Thyroid gland (tissue), 4 donors: ENCODE measurements at regions not wholly inside any gene's neighbourhood (a gene's known extent, or its start where the extent isn't known, plus 50 kb on each side); places are given as distances from the start of the nearest gene placed in this dataset.

Experiments
- POLR2A ChIP-seq, 2 donors: fragments of 450-650 bp; IDR thresholded peaks; one replicate each; pipeline ENCODE4 v1.6.1; 2017; ENCODE audit warnings: antibody characterized with exemption in 2 of 2, mild to moderate bottlenecking in 2 of 2, moderate library complexity in 1 of 2
- TF ChIP-seq, protein P1 (sequence below), 6 experiments: fragments of 200-600 bp in 3 of 6; fragments of 450-650 bp in 3 of 6; sonication (generic) in 3 of 6; IDR thresholded peaks; one replicate each; pipeline ENCODE4 v1.5.1; 2016 to 2019; ENCODE audit warnings: antibody characterized with exemption in 6 of 6, mild to moderate bottlenecking in 2 of 6, inconsistent platforms in 1 of 6, moderate library complexity in 1 of 6

DNA sequence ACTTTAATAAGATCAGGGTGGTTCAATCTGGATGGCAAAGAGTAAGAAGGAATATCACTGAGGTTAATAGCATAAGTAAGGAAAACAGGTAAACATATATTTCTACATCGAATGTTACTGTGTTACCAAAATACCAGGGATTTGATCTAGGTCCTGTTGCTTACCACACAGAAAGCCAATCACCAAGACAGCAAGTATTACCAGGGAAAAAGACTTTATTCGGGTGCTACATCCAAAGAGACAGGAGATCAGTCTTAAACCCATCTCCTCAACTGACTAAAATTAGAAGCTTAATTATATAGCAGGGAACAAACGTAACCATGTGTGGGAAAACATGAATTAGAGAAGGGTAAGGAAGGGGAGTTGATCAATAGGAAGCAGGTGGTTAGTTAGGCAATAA, 500.1 kb downstream of the EFNA5 start:
- TF ChIP-seq, protein P1, sequence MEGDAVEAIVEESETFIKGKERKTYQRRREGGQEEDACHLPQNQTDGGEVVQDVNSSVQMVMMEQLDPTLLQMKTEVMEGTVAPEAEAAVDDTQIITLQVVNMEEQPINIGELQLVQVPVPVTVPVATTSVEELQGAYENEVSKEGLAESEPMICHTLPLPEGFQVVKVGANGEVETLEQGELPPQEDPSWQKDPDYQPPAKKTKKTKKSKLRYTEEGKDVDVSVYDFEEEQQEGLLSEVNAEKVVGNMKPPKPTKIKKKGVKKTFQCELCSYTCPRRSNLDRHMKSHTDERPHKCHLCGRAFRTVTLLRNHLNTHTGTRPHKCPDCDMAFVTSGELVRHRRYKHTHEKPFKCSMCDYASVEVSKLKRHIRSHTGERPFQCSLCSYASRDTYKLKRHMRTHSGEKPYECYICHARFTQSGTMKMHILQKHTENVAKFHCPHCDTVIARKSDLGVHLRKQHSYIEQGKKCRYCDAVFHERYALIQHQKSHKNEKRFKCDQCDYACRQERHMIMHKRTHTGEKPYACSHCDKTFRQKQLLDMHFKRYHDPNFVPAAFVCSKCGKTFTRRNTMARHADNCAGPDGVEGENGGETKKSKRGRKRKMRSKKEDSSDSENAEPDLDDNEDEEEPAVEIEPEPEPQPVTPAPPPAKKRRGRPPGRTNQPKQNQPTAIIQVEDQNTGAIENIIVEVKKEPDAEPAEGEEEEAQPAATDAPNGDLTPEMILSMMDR (IDR thresholded peaks at IDR 0.05), result no peak
- no peak for TF ChIP-seq POLR2A (IDR thresholded peaks at IDR 0.05)
